HG02852 (cell line): ENCODE measurements at regions not wholly inside any gene's neighbourhood (a gene's known extent, or its start where the extent isn't known, plus 50 kb on each side); places are given as distances from the start of the nearest gene placed in this dataset.
"Not testable (repeated sequence)": the region's sequence is repeated elsewhere in the genome, so short reads cannot be mapped to it uniquely, and the experiment has no call there.

Experiments used
- ATAC-seq: cut with Tn5 transposase; IDR thresholded peaks from one replicate; pipeline ENCODE4 v1.9.1; 2021; ENCODE audit warnings: mild to moderate bottlenecking, moderate library complexity; ENCODE audit not compliant: unreplicated experiment

- ATAC-seq, result no peak
These were observed 170.4 kb upstream of the THSD7A start for GRCh38 chr7:12002428-12002827.

- no peak for ATAC-seq
These were observed 172.6 kb upstream of the THSD7A start for GRCh38 chr7:12004581-12004980.

DNA sequence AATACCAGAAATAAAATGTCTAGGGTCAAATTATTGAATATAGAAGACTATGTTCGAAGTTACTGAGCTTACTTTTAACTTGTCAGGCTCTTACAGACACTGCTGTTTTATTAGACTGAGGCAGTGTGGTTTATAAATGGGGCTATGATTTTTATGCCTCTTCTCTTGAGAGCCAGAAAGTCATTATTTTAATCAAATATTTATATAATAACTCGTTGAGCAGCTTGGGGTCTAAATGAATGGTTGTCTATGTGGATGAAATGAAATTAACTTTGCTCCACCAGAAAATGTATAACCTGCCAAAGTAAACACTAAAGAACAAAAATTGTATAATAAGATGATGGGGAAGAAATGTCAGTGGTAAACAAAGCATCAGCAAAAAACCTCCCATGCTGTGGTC lies 175.6 kb upstream of the THSD7A start:
- ATAC-seq, result no peak

GRCh38 chr7:12013983-12014382 lies 182.0 kb upstream of the THSD7A start:
- ATAC-seq, result no peak

GRCh38 chr7:12016439-12016838 lies 184.4 kb upstream of the THSD7A start:
- ATAC-seq, result no peak

GRCh38 chr7:12017046-12017445 lies 185.0 kb upstream of the THSD7A start:
- no peak for ATAC-seq

DNA sequence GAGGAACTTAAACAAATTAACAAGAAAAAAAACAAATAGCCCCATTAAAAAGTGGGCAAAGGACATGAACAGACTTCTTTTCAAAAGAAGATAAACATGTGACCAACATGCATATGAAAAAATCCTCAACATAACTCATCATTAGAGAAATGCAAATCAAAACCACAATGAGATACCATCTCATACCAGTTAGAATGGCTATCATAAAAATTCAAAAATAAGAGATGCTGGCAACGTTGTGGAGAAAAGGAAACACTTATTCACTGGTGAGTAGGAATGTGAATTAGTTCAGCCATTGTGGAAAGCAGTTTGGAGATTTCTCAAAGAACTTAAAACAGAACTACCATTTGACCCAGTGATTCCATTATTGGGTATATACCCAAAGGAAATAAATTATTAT lies 189.1 kb upstream of the TMEM106B start:
- ATAC-seq, result not testable (repeated sequence)

GRCh38 chr7:12025246-12025645 lies 185.8 kb upstream of the TMEM106B start:
- ATAC-seq, result no peak

- ATAC-seq, result no peak
These were observed 182.6 kb upstream of the TMEM106B start for GRCh38 chr7:12028508-12028907.

GRCh38 chr7:12030116-12030515 lies 181.0 kb upstream of the TMEM106B start:
- ATAC-seq, result no peak

DNA sequence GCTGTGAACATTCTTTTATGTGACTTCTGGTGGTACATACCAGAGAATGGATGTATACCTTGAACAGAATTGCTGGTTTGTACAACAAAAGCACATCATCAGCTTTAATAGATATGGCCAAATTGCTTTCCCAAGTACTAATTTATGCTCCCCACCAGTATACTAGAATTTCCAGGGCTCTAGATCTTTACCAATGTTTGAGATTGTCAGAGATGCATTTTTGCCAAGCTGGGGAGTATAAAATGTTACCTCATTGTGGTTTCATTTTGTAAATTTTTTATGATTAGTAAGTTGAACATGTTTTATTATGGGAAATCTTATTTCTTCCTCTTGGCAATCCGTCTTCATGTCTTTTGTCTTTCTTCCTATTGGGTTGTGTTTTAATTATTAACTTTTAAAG lies 179.9 kb upstream of the TMEM106B start:
- no peak for ATAC-seq

DNA sequence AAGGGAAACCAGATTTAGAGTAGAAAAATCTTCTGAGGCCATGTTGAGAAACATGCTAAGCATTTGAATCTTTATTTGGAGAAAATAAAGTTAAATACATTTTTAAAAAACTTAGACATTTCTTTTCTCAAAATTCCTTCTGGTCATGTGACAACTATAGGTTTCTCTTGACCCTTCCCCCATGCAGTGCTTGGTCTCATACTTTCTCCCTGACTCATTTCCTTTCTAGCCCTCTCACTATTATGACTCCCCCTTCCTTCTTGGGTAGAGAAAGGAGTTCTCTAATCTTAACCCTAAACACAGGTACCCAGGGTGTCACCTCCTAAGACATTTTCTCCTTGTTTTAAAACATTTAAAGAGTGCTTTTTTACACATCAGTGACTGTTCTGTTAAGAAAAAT lies 179.5 kb upstream of the TMEM106B start:
- ATAC-seq, result no peak

DNA sequence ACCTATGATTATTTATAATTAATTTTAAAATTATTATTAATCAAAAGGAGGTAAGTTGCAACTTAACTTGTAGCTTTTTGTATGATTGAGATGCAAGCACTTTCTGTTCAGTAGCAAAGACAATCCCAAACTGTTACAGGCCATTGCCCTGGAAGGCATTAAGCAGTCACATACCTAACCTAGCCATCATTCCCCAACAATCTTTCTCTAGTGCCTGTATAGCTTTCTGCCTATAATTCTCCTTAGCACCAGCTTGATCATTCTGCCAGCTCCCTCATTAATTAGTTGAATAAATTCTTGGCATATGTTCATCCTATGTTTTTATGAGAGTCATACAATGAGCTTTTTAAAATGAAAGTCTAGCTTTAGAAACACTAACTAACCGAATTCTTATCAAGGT lies 178.9 kb upstream of the TMEM106B start:
- no peak for ATAC-seq

GRCh38 chr7:12043457-12043856 lies 167.6 kb upstream of the TMEM106B start:
- not testable (repeated sequence) for ATAC-seq

DNA sequence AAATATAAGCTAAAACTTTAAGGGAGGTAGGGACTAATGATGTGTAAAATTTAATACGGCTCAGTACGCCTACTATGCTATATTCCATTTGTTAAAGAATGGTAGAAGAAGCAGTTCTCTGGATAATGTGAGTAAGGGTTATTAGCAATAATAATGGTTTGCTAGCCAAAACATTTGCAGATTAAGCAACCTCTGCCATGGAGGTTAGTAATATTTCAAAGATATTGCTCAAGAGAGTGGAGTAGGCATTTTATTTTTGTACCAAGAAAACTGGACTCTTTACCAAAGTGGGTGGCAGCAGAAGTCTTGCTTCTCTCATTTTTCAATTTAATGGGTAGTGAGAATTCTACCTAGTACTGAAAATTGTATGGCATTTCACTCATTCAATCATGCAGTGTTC lies 158.9 kb upstream of the TMEM106B start:
- no peak for ATAC-seq

- ATAC-seq, result no peak
These were observed 157.5 kb upstream of the TMEM106B start for GRCh38 chr7:12053561-12053960.

GRCh38 chr7:12054830-12055229 lies 156.3 kb upstream of the TMEM106B start:
- no peak for ATAC-seq

DNA sequence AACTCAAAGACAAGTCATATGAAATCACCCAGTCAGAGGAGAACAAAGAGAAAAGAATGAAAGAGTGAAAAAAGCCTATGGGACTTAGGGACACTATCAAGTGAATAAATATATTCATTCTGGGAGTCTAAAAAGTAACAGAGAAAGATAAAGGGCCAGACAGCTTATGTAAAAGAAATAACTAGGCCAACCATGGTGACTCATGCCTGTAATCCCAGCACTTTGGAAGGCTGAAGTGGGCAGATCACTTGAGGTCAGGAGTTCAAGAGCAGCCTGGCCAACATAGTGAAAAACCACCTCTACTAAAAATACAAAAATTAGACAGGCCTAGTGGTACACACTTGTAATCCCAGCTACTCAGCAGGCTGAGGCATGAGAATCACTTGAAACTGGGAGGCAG lies 154.7 kb upstream of the TMEM106B start:
- no peak for ATAC-seq

DNA sequence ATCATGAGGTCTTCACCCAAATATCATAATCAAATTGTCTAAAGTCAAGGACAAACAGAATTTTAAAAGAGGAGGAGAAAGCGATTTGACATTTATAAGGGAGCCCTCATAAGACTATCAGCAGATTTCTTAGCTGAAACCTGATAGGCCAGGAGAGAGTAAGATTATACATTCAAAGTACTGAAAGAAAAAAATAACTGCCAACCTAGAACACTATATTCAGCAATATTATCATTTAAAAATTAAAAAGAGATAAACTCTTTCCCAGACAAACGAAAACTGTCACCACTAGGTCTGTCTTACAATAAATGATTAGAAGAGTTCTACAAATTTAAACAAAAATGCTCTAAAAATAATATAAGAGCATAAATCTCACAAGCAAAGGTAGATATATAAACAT lies 154.1 kb upstream of the TMEM106B start:
- ATAC-seq, result no peak

DNA sequence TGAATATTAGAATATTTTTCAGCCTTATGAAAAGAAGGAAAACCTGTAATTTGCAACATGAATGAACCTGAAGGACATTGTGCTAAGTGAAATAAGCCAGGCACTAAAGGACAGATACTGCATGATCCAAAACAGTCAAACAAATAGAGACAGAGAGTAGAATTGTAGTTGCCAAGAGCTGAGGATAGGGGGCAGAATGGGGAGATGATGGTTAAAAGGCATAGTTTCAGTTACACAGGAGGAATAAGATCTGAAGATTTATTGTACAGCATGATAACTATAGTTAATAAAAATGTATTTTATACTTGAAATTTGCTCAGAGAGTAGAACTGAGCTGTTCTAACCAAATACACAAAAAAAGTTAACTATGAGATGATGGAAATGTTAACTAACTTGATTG lies 149.0 kb upstream of the TMEM106B start:
- no peak for ATAC-seq

DNA sequence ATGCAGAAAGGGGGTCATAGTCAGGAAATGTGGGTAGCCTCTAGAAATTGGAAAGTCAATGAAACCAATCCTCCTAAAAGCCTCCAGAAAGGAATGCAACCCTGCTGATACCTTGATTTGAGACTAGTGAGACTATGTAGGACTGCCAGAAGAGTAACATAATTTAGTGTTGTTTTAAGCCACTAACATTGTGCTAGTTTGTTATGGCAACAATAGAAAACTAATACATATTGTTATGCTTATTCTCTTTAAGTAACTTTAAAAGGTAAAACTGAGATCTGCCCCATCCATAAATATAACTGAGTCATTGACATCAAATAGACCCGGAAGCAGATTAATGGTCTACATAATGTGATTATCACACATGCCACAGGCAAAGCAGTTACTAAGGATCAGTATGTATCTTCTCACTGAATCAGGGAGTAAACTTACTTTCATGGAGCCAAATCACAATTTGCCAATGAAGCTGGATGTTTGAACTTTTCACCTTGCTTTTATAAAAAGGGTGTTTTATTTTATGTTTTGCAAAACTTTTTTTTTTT lies 146.4 kb upstream of the TMEM106B start:
- no peak for ATAC-seq

DNA sequence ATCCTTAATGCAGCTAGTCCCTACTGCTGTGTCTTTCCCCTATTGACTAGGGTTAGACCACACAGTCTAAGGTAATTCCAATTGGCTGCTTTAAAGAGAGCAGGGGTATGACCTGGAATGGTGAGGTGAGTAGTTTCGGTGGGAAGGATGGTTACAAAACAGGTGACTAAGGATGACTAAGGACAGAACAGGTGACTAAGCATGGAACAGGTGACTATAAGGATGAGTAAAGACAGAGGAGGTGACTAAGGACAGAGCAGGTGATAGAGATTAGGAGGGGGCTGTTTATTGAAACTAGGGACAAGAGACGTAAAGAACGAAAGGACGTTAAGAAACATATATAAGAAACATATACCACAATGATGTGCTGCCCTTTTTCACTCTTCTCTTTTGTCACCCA lies 145.1 kb upstream of the TMEM106B start:
- ATAC-seq, result no peak

GRCh38 chr7:12066521-12066920 lies 144.6 kb upstream of the TMEM106B start:
- ATAC-seq, result no peak
